HG03175 (cell line): ENCODE measurements at regions not wholly inside any gene's neighbourhood (a gene's known extent, or its start where the extent isn't known, plus 50 kb on each side); places are given as distances from the start of the nearest gene placed in this dataset.

ENCODE experiments used
- ATAC-seq: cut with Tn5 transposase; IDR thresholded peaks from one replicate; pipeline ENCODE4 v1.9.1; 2021; ENCODE audit warnings: mild to moderate bottlenecking, moderate library complexity; ENCODE audit not compliant: unreplicated experiment

GRCh38 chr12:78759367-78759766, 105.2 kb upstream of the SYT1 start:
- ATAC-seq, result no peak

GRCh38 chr12:78760906-78761305, 103.7 kb upstream of the SYT1 start:
- ATAC-seq, result no peak

GRCh38 chr12:78764913-78765312, 99.7 kb upstream of the SYT1 start:
- ATAC-seq, result no peak

- ATAC-seq, result no peak
Observed at GRCh38 chr12:78767264-78767981, 97.2 kb upstream of the SYT1 start.

GRCh38 chr12:78778339-78778738, 86.2 kb upstream of the SYT1 start:
- ATAC-seq, result no peak

GRCh38 chr12:78787576-78787975, 77.0 kb upstream of the SYT1 start:
- no peak for ATAC-seq

GRCh38 chr12:78790148-78790547, 74.4 kb upstream of the SYT1 start:
- ATAC-seq, result no peak

- no peak for ATAC-seq
Observed at GRCh38 chr12:78792052-78792698, 72.4 kb upstream of the SYT1 start.

- no peak for ATAC-seq
Observed at GRCh38 chr12:78793491-78793890, 71.1 kb upstream of the SYT1 start.

GRCh38 chr12:78793982-78794381, 70.6 kb upstream of the SYT1 start:
- no peak for ATAC-seq

GRCh38 chr12:78795934-78796445, 68.6 kb upstream of the SYT1 start:
- no peak for ATAC-seq

- ATAC-seq, result no peak
Observed at GRCh38 chr12:78797196-78797931, 67.2 kb upstream of the SYT1 start.

GRCh38 chr12:78799649-78800048, 64.9 kb upstream of the SYT1 start:
- no peak for ATAC-seq

- no peak for ATAC-seq
Observed at GRCh38 chr12:78802593-78802992, 62.0 kb upstream of the SYT1 start.

GRCh38 chr12:78804262-78804661, 60.3 kb upstream of the SYT1 start:
- ATAC-seq, result no peak
